ENCODE measurements at regions not wholly inside any gene's neighbourhood (a gene's known extent, or its start where the extent isn't known, plus 50 kb on each side); places are given as distances from the start of the nearest gene placed in this dataset.
"Not testable (repeated sequence)": the region's sequence is repeated elsewhere in the genome, so short reads cannot be mapped to it uniquely, and the experiment has no call there.

DNA sequence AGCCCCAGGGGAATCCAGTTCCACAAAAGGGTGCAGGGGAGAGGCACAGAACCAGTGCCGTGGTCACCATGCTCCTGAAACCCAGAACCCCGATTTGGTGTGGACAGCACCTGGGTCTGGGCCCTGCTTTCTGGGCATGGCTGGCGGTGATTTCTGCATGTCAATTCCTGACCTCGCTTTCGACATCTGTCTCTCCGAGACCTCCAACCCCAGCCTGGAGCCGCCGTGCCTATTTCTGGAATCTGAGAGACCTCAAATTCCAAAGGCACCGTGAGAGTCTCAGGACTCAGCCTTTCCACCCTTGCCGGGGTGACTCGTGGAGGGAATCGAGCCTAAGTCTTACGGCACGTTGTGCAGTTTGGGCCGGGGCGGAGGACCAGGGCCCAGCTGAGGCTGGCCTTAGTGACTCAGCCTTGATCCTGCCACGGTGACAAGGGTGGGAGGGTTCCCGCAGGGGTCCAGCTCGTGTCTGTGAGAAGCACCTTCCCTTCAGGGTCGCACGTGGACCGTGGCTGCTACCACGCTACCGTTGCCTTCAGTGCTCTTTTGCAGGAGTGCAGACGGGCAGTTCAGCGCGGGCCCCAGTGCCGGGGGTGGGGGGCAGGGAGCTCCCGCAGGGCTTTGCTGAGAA, 133.7 kb downstream of the PXDC1 start:
- no peak for DNase-seq

DNA sequence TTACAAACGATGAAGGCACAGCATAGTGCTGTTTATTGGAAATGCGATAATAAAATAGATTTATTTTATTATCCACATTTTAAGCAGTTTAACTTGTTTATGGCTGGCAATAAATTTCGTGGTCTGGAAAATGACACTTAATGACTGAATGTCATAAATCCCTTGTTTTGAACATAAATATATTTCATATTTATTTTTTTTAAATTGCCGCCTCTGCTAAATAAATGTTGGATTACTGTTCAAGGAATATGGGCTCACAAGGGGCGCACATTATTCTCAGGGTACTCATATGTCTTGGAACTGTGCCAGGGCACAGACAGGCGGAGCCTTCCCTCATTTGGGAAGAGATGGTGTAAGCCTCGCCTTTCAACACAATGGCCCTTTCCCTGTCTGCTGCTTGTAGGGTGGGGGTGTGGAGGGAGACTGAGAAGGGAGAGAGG, 134.3 kb downstream of the PXDC1 start:
- DNase-seq, result no peak

GRCh38 chr6:3616565-3617176, 134.8 kb downstream of the PXDC1 start:
- DNase-seq, result no peak

- no peak for DNase-seq
These were observed 135.8 kb downstream of the PXDC1 start for GRCh38 chr6:3615391-3616380.

- DNase-seq, result no peak
These were observed 136.6 kb downstream of the PXDC1 start for GRCh38 chr6:3614918-3615317.

DNA sequence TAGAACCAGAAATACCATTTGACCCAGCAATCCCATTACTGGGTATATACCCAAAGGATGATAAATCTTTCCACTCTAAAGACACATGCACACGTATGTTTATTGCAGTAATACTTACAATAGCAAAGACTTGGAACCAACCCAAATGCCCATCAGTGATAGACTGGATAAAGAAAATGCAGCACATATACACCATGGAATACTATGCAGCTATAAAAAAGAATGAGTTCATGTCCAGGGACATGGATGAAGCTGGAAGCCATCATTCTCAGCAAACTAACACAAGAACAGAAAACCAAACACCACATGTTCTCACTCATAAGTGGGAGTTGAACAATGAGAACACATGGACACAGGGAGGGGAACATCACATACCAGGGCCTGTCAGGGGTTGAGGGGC, 137.9 kb downstream of the PXDC1 start:
- not testable (repeated sequence) for DNase-seq

DNA sequence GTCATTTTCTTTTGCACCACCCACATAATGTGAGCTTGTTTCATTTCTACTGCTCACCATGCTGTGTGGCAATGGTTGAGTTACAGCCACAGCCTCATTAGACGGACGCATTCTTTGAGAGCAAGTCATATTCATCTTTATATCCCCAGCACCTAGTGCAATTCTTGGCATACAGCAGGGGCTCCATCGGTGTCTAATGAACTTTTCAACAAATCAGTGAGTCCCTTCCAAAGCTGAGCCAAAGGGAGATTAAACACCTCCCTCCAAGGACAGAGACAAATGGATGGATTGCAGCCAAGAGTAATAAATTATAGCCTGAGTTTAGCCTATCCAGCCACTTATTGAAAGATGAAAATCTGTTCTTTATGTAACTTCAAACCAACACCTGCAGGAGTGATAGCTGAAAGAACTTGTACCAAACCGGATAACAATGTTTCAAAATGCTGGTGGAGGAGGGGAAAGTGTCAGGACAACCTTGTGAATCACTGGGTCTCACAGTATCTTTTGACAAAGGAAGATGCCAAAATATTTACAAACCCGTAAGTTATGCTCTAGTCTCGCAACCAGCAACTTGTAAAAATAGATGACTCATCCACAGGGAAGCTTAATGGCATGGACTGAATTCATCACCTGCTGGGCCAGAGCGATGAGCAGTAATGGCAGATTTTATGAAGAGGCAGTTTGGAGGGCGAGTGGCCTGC, 139.0 kb downstream of the PXDC1 start:
- DNase-seq, result peak; percentile 87

- no peak for DNase-seq
These were observed 140.6 kb downstream of the PXDC1 start for GRCh38 chr6:3610921-3611320.

- DNase-seq, result no peak
These were observed 141.3 kb downstream of the PXDC1 start for GRCh38 chr6:3610206-3610605.

- no peak for DNase-seq
These were observed 142.1 kb downstream of the PXDC1 start for GRCh38 chr6:3609388-3609787.

- no peak for DNase-seq
These were observed 143.4 kb downstream of the PXDC1 start for GRCh38 chr6:3608159-3608558.

DNA sequence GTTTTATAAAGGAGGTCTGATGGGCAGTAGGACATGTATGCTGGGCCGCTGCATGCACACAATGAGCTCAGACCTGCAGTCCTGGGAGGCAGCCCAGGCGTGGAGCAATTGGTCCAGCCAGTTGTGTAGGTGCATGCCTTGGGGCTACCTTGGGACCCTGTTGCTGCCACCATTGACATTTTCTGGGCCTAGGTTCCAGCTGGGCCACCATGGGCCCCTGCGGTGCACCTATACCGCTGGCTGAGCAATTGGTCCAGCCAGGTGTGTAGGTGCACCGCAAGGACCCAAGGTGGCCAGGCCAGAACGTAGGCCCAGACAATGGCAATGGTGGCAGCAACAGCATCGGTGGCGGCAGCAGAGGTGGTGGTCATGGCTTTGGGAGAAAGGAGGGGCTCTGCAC, 143.9 kb downstream of the PXDC1 start:
- DNase-seq, result no peak

DNA sequence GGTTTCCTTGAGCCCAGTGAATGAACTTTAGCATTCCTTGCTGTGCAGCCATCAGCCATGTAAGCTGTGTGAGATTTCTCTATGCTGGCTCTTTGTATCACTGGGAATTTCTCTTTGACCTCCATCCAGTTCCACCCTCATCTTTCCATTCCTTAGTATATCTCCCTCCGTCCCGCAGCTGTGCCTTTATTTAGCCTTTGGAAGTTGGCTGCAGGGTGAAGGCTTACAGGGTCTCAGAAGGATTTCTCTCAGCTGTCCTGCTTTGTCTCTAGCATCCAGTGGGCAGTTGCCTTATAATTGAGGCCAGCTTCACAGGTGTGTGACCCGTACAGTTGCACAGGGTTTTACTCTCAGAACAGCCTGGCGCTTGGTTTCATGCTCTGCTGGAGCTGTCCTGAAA, 144.3 kb downstream of the PXDC1 start:
- DNase-seq, result no peak

DNA sequence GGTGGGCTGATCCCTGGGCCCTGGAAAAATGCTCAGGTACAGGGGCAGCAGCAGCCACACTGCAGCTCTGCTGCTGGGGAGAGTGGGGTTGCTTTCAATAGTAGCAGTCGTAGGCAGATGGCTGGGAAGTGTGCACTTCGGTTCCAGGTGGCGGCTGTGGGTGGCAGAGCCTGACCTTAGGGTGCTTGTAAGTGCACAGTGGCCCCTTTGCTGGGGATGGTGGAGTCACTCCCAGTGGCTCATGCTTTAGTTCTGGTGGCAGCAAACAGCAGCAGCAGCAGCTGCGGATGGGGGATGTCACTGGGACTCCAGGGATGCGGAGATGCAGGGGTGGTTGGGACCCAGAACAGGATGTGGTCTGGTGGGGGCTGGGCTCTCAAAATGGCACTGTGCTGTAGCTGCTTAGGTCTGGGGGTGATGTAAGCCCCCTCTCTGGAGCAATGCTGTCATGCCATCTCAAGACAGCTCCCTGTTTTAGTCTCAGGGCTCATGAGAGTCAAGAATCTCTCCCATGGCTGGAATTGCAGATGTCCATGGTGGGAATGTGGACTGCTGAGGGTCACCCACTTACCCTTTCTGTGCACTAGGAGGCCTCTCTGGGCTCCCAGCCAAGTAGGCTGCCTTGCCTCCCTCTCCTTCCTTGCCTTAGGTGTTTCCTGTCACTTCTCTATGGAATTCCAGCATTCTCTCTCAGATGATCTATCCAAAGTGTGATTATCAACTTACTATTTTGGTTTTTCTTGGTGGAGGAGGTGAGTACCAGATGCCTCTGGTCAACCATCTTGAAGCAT, 146.7 kb upstream of the SLC22A23 start:
- DNase-seq, result no peak

GRCh38 chr6:3601570-3601969, 144.7 kb upstream of the SLC22A23 start:
- DNase-seq, result no peak

- no peak for DNase-seq
These were observed 140.7 kb upstream of the SLC22A23 start for GRCh38 chr6:3597500-3598064.

DNA sequence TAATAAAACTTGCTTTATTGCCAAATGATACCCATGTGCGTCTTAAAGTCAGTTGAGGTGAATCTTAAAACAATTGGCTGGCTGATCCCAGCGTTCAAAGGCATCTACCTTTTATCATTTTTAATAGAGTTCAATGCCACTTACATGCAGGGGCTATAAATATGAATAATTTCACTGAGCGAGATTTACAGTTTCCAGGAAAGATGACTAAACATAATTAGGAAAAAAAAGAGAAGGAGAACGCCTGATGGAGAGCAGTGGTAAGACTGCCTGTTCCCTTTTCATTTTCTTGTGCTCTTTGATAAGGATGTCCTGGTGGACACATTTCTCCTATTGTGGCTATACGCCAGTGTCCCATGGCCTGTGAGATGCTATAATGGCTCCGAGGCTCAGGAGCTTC, 139.9 kb upstream of the SLC22A23 start:
- no peak for DNase-seq

DNA sequence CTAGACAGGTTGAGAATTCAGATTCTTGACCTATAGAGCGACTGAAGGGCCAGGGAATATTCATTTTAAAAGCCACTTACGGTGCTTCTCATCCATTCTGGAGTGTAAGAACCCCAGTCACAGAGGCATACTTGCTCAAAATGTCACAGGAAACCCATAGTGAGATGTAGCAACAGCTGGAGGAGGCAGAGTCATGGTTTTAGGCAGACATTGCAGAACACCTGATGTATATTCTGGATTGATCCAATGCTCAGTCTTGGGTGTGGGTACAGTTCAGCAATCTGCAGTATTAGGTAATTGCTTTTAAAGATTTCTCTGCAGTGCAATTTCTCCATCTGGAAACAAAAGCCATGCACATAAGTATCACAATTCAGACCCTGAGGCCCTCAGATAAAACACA, 137.4 kb upstream of the SLC22A23 start:
- DNase-seq, result no peak

DNA sequence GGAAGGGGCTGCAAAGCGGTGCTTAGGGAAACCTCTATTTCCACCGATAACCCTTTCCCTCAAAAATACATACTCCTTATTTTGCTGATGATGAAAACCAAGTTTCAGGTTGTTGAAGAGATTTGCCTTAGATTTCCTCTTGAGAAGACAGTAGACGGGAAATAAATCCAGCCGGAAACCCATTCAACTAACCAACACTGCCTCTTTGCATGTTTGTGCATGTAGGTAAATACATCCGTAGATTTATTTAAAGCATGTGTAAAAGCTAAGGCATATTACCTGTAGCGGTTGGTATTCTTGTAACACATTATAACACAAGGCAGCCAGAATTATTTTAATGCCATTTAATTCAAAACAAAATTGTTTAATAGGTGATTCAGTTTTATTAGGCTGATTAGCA, 136.3 kb upstream of the SLC22A23 start:
- DNase-seq, result no peak

- no peak for DNase-seq
These were observed 135.6 kb upstream of the SLC22A23 start for GRCh38 chr6:3592371-3592941.

- DNase-seq, result no peak
These were observed 135.1 kb upstream of the SLC22A23 start for GRCh38 chr6:3591970-3592369.

GRCh38 chr6:3587660-3588059, 130.8 kb upstream of the SLC22A23 start:
- no peak for DNase-seq

Data from NCI-H510A treated with DMSO at 0.1 percent for 48 hours (cell line).